Neural crest cell (in vitro differentiated cells): ENCODE measurements at regions not wholly inside any gene's neighbourhood (a gene's known extent, or its start where the extent isn't known, plus 50 kb on each side); places are given as distances from the start of the nearest gene placed in this dataset.
"Not testable (repeated sequence)": the region's sequence is repeated elsewhere in the genome, so short reads cannot be mapped to it uniquely, and the experiment has no call there.

Experiments
- DNase-seq: peaks from one replicate; pipeline ENCODE4 v3.0.0; 2021; ENCODE audit warnings: low read depth, mixed read lengths, low spot score
- H3K27ac Mint-ChIP-seq: one replicate; pipeline ENCODE4 v1.8.0; 2021; ENCODE audit warnings: mild to moderate bottlenecking, mixed read lengths; ENCODE audit not compliant: unreplicated experiment
- H3K27me3 Mint-ChIP-seq: 2 replicates; pipeline ENCODE4 v1.8.0; 2021; ENCODE audit warnings: low read depth, mild to moderate bottlenecking, mixed read lengths
- H3K36me3 Mint-ChIP-seq: 2 replicates; pipeline ENCODE4 v1.8.0; 2021; ENCODE audit warnings: low read depth, mild to moderate bottlenecking, mixed read lengths
- H3K4me1 Mint-ChIP-seq: 2 replicates; pipeline ENCODE4 v1.8.0; 2021; ENCODE audit warnings: mixed read lengths
- H3K4me3 Mint-ChIP-seq: one replicate; pipeline ENCODE4 v1.8.0; 2021; ENCODE audit warnings: mild to moderate bottlenecking, mixed read lengths
- H3K9me3 Mint-ChIP-seq: 2 replicates; pipeline ENCODE4 v1.8.0; 2021; ENCODE audit warnings: mixed read lengths
- CTCF ChIP-seq: fragments of 200-600 bp; sonication (generic); conservative IDR thresholded peaks from 2 replicates; pipeline ENCODE4 v1.5.0; 2021; ENCODE audit warnings: antibody characterized with exemption, mild to moderate bottlenecking

- DNase-seq: no peak
- no peak overlapping the region for H3K27ac Mint-ChIP-seq
- H3K4me3 Mint-ChIP-seq: no peak overlapping the region
- H3K36me3 Mint-ChIP-seq: no peaks in the 10 kb centered on the region
- no peaks in the 10 kb centered on the region for H3K4me1 Mint-ChIP-seq
- no peaks in the 10 kb centered on the region for H3K27me3 Mint-ChIP-seq
- TF ChIP-seq CTCF: no peak
- no peaks in the 10 kb centered on the region for H3K9me3 Mint-ChIP-seq
These were observed 289.2 kb upstream of the PCDH9 start for GRCh38 chr13:67519356-67519755.

- TF ChIP-seq CTCF: no peak
- no peaks in the 10 kb centered on the region for H3K9me3 Mint-ChIP-seq
- H3K27me3 Mint-ChIP-seq: no peaks in the 10 kb centered on the region
- no peak overlapping the region for H3K27ac Mint-ChIP-seq
- DNase-seq: no peak
- no peak overlapping the region for H3K4me3 Mint-ChIP-seq
- no peaks in the 10 kb centered on the region for H3K36me3 Mint-ChIP-seq
- H3K4me1 Mint-ChIP-seq: no peaks in the 10 kb centered on the region
These were observed 288.6 kb upstream of the PCDH9 start for GRCh38 chr13:67518785-67519184.

- Mint-ChIP-seq H3K4me3 (no peak overlapping the region), H3K9me3 (no peaks in the 10 kb centered on the region), H3K36me3 (no peaks in the 10 kb centered on the region), H3K27ac (no peak overlapping the region), H3K4me1 (no peaks in the 10 kb centered on the region), H3K27me3 (no peaks in the 10 kb centered on the region)
- no peak for TF ChIP-seq CTCF
- no peak for DNase-seq
These were observed 285.8 kb upstream of the PCDH9 start for GRCh38 chr13:67515895-67516294.

- no peak for DNase-seq
- H3K36me3 Mint-ChIP-seq: no peaks in the 10 kb centered on the region
These were observed 278.9 kb upstream of the PCDH9 start for GRCh38 chr13:67509018-67509417.

GRCh38 chr13:67508275-67508674 lies 278.1 kb upstream of the PCDH9 start:
- not testable (repeated sequence) for H3K36me3 Mint-ChIP-seq, H3K9me3 Mint-ChIP-seq, H3K4me3 Mint-ChIP-seq, H3K27me3 Mint-ChIP-seq, DNase-seq, H3K4me1 Mint-ChIP-seq, H3K27ac Mint-ChIP-seq

More at GRCh38 chr13:67509018-67509417, 278.9 kb upstream of the PCDH9 start:
- no peak for TF ChIP-seq CTCF
- Mint-ChIP-seq H3K27ac (no peak overlapping the region), H3K9me3 (no peaks in the 10 kb centered on the region), H3K4me3 (no peak overlapping the region), H3K27me3 (no peaks in the 10 kb centered on the region), H3K4me1 (peaks cover 10% of the 10 kb centered on the region)

GRCh38 chr13:67506407-67506806 lies 276.3 kb upstream of the PCDH9 start:
- no peaks in the 10 kb centered on the region for H3K9me3 Mint-ChIP-seq
- H3K27me3 Mint-ChIP-seq: no peaks in the 10 kb centered on the region
- no peak overlapping the region for H3K4me3 Mint-ChIP-seq
- no peaks in the 10 kb centered on the region for H3K36me3 Mint-ChIP-seq
- H3K27ac Mint-ChIP-seq: no peak overlapping the region
- no peak for TF ChIP-seq CTCF
- no peak for DNase-seq
- H3K4me1 Mint-ChIP-seq: peaks cover 10% of the 10 kb centered on the region
